ENCODE measurements at regions not wholly inside any gene's neighbourhood (a gene's known extent, or its start where the extent isn't known, plus 50 kb on each side); places are given as distances from the start of the nearest gene placed in this dataset.
A peak's percentile ranks its signal among the peaks of the same experiment; 100 is the strongest.

- FAIRE-seq = no peak
- no peak for DNase-seq (ENCODE audit: low spot score)
These were observed 53.8 kb upstream of the VCX start for GRCh38 chrX:7789200-7789599.

GRCh38 chrX:7788334-7788733 lies 54.6 kb upstream of the VCX start:
- no peak for DNase-seq (ENCODE audit: low spot score)
- no peak for FAIRE-seq

- DNase-seq (ENCODE audit: low spot score) (no peak), FAIRE-seq (no peak)
These were observed 55.3 kb upstream of the VCX start for GRCh38 chrX:7787714-7788113.

GRCh38 chrX:7784580-7784979 lies 58.4 kb upstream of the VCX start:
- no peak for FAIRE-seq
- DNase-seq (ENCODE audit: low spot score) = no peak

GRCh38 chrX:7779644-7780043 lies 63.3 kb upstream of the VCX start:
- no peak for FAIRE-seq
- no peak for DNase-seq (ENCODE audit: low spot score)

- no peak for FAIRE-seq
These were observed 67.0 kb upstream of the VCX start for GRCh38 chrX:7775987-7776386.

GRCh38 chrX:7771788-7772438 lies 71.1 kb upstream of the VCX start:
- DNase-seq (ENCODE audit: low spot score) (no peak), FAIRE-seq (no peak)

More at GRCh38 chrX:7775987-7776386, 67.0 kb upstream of the VCX start:
- no peak for DNase-seq (ENCODE audit: low spot score)

GRCh38 chrX:7759830-7760229 lies 83.1 kb upstream of the VCX start:
- DNase-seq (ENCODE audit: low spot score) (no peak), FAIRE-seq (no peak)

GRCh38 chrX:7746856-7747255 lies 96.1 kb upstream of the VCX start:
- no peak for FAIRE-seq
- peak; percentile 1 for DNase-seq (ENCODE audit: low spot score)

- FAIRE-seq (no peak), DNase-seq (ENCODE audit: low spot score) (no peak)
These were observed 112.9 kb upstream of the VCX start for GRCh38 chrX:7730071-7730470.

- FAIRE-seq (no peak), DNase-seq (ENCODE audit: low spot score) (no peak)
These were observed 122.5 kb upstream of the VCX start for GRCh38 chrX:7720519-7720918.

GRCh38 chrX:7714351-7714750 lies 128.6 kb upstream of the VCX start:
- no peak for FAIRE-seq
- DNase-seq (ENCODE audit: low spot score) = no peak

GRCh38 chrX:7711167-7711566 lies 131.8 kb upstream of the VCX start:
- FAIRE-seq (no peak), DNase-seq (ENCODE audit: low spot score) (no peak)

GRCh38 chrX:7709845-7710244 lies 133.1 kb upstream of the VCX start:
- FAIRE-seq = no peak
- no peak for DNase-seq (ENCODE audit: low spot score)

GRCh38 chrX:7706032-7706431 lies 136.9 kb upstream of the VCX start:
- no peak for FAIRE-seq
- DNase-seq (ENCODE audit: low spot score) = no peak

- no peak for FAIRE-seq
These were observed 138.8 kb upstream of the VCX start for GRCh38 chrX:7704205-7704604.

GRCh38 chrX:7698248-7698647 lies 144.7 kb upstream of the VCX start:
- DNase-seq (ENCODE audit: low spot score) (no peak), FAIRE-seq (no peak)

More at GRCh38 chrX:7704205-7704604, 138.8 kb upstream of the VCX start:
- DNase-seq (ENCODE audit: low spot score) = no peak

- DNase-seq (ENCODE audit: low spot score) = peak; percentile 5
- FAIRE-seq = no peak
These were observed 152.1 kb upstream of the VCX start for GRCh38 chrX:7690842-7691241.

GRCh38 chrX:7689791-7690412 lies 153.1 kb upstream of the VCX start:
- DNase-seq (ENCODE audit: low spot score) (no peak), FAIRE-seq (no peak)

- FAIRE-seq = no peak
- no peak for DNase-seq (ENCODE audit: low spot score)
These were observed 162.8 kb upstream of the VCX start for GRCh38 chrX:7680181-7680580.

GRCh38 chrX:7654316-7654715 lies 188.7 kb upstream of the VCX start:
- FAIRE-seq (no peak), DNase-seq (ENCODE audit: low spot score) (no peak)

GRCh38 chrX:7647831-7648230 lies 195.1 kb upstream of the VCX start:
- no peak for DNase-seq (ENCODE audit: low spot score)

GRCh38 chrX:7641141-7641540 lies 201.8 kb upstream of the VCX start:
- DNase-seq (ENCODE audit: low spot score) = no peak
- no peak for FAIRE-seq

More at GRCh38 chrX:7647831-7648230, 195.1 kb upstream of the VCX start:
- no peak for FAIRE-seq

Data from urothelium cell line (cell line).